ENCODE measurements at regions not wholly inside any gene's neighbourhood (a gene's known extent, or its start where the extent isn't known, plus 50 kb on each side); places are given as distances from the start of the nearest gene placed in this dataset.

GRCh38 chr1:56189454-56189853, 389.9 kb downstream of the PLPP3 start:
- no peaks in the 10 kb centered on the region for H3K27me3 ChIP-seq (replicated peaks)
- H3K27ac ChIP-seq = no peak overlapping the region
- H3K36me3 ChIP-seq (replicated peaks) = no peaks in the 10 kb centered on the region
- in situ Hi-C loops (cut with HindIII; ENCODE audit: low pct_ligation_motif_present, low sequenced_read_pairs) = no loop called here
- no peak for DNase-seq
- no peak overlapping the region for H3K4me3 ChIP-seq (ENCODE audit: low read depth, low read length)
- no peak for TF ChIP-seq CTCF (IDR thresholded peaks at IDR 0.05; ENCODE audit: low read depth, low read length, missing control alignments)

GRCh38 chr1:56188855-56189254, 390.5 kb downstream of the PLPP3 start:
- DNase-seq = no peak
- no peaks in the 10 kb centered on the region for H3K27me3 ChIP-seq (replicated peaks)
- in situ Hi-C loops (cut with HindIII; ENCODE audit: low pct_ligation_motif_present, low sequenced_read_pairs) = no loop called here
- no peak overlapping the region for H3K4me3 ChIP-seq (ENCODE audit: low read depth, low read length)
- H3K27ac ChIP-seq = no peak overlapping the region
- no peaks in the 10 kb centered on the region for H3K36me3 ChIP-seq (replicated peaks)
- no peak for TF ChIP-seq CTCF (IDR thresholded peaks at IDR 0.05; ENCODE audit: low read depth, low read length, missing control alignments)

GRCh38 chr1:56188221-56188620, 391.1 kb downstream of the PLPP3 start:
- no peak for DNase-seq
- H3K4me3 ChIP-seq (ENCODE audit: low read depth, low read length) = no peak overlapping the region
- TF ChIP-seq CTCF (IDR thresholded peaks at IDR 0.05; ENCODE audit: low read depth, low read length, missing control alignments) = no peak
- H3K36me3 ChIP-seq (replicated peaks) = no peaks in the 10 kb centered on the region
- in situ Hi-C loops (cut with HindIII; ENCODE audit: low pct_ligation_motif_present, low sequenced_read_pairs) = no loop called here
- H3K27ac ChIP-seq = no peak overlapping the region
- H3K27me3 ChIP-seq (replicated peaks) = no peaks in the 10 kb centered on the region

GRCh38 chr1:56187405-56187804, 392.0 kb downstream of the PLPP3 start:
- no peak overlapping the region for H3K27ac ChIP-seq
- in situ Hi-C loops (cut with HindIII; ENCODE audit: low pct_ligation_motif_present, low sequenced_read_pairs) = no loop called here
- no peak for TF ChIP-seq CTCF (IDR thresholded peaks at IDR 0.05; ENCODE audit: low read depth, low read length, missing control alignments)
- H3K36me3 ChIP-seq (replicated peaks) = no peaks in the 10 kb centered on the region
- H3K27me3 ChIP-seq (replicated peaks) = no peaks in the 10 kb centered on the region
- no peak for DNase-seq
- H3K4me3 ChIP-seq (ENCODE audit: low read depth, low read length) = no peak overlapping the region

- DNase-seq = no peak
- Histone ChIP-seq H3K36me3 (replicated peaks) (no peaks in the 10 kb centered on the region), H3K27me3 (replicated peaks) (no peaks in the 10 kb centered on the region), H3K4me3 (ENCODE audit: low read depth, low read length) (no peak overlapping the region), H3K27ac (no peak overlapping the region)
- no peak for TF ChIP-seq CTCF (IDR thresholded peaks at IDR 0.05; ENCODE audit: low read depth, low read length, missing control alignments)
- in situ Hi-C loops (cut with HindIII; ENCODE audit: low pct_ligation_motif_present, low sequenced_read_pairs) = no loop called here
Observed at GRCh38 chr1:56185493-56185892, 393.9 kb downstream of the PLPP3 start.

GRCh38 chr1:56183151-56183550, 396.2 kb downstream of the PLPP3 start:
- Histone ChIP-seq H3K4me3 (ENCODE audit: low read depth, low read length) (no peak overlapping the region), H3K27ac (no peak overlapping the region), H3K36me3 (replicated peaks) (no peaks in the 10 kb centered on the region), H3K27me3 (replicated peaks) (no peaks in the 10 kb centered on the region)
- in situ Hi-C loops (cut with HindIII; ENCODE audit: low pct_ligation_motif_present, low sequenced_read_pairs) = no loop called here
- no peak for TF ChIP-seq CTCF (IDR thresholded peaks at IDR 0.05; ENCODE audit: low read depth, low read length, missing control alignments)
- DNase-seq = no peak
